ENCODE measurements at regions not wholly inside any gene's neighbourhood (a gene's known extent, or its start where the extent isn't known, plus 50 kb on each side); places are given as distances from the start of the nearest gene placed in this dataset.
"Not testable (repeated sequence)": the region's sequence is repeated elsewhere in the genome, so short reads cannot be mapped to it uniquely, and the experiment has no call there.

DNA sequence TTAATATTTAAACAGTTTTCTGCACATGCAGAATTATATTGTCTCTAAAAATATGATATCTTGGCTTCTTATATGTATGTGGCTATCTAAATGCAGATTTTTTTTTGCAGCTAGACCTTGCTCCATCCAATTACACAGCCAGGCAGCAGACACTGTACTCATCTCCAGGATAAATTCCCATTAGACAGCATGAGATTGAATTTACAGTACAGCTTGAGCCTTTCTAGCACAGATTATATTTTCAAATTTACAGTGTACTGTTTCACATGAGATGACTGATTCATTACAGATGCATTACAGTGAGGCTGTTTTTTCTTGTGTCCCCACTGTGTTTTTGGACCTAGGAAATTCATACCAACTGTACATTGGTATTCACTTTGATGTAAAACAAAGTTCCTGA lies 134.9 kb downstream of the OTOL1 start:
- no peak for DNase-seq
- ATAC-seq = no peak
- no peak overlapping the region for H3K27ac ChIP-seq
- H3K27me3 ChIP-seq = no peaks in the 10 kb centered on the region
- H3K36me3 ChIP-seq = no peaks in the 10 kb centered on the region
- no peak for TF ChIP-seq CTCF (IDR thresholded peaks at IDR 0.05)
- TF ChIP-seq POLR2A (IDR thresholded peaks at IDR 0.05) = no peak
- H3K9me3 ChIP-seq = no peaks in the 10 kb centered on the region
- H3K4me1 ChIP-seq = no peaks in the 10 kb centered on the region
- intact Hi-C loops (cut with DNase I) = no loop called here
- H3K4me3 ChIP-seq = no peak overlapping the region

GRCh38 chr3:161637559-161637958 lies 141.0 kb downstream of the OTOL1 start:
- ATAC-seq = no peak

DNA sequence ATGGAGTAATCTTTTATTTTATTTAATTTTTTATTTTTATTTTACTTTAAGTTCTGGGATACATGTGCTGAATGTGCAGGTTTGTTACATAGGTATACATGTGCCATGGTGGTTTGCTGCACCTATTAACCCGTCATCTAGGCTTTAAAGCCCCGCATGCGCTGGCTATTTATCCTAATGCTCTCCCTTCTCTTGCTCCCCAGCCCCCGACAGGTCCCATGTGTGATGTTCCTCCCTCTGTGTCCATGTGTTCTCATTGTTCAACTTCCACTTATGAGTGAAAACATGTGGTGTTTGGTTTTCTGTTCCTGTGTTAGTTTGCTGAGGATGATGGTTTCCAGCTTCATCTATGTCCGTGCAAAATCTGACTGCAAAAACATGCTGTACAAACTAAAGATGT lies 142.5 kb downstream of the OTOL1 start:
- WGBS (ENCODE audit: insufficient coverage, low coverage, low lambda C conversion rate, missing lambda C conversion rate) = 80% methylated on average over 5 of the region's 5 CpGs

More at GRCh38 chr3:161637559-161637958, 141.0 kb downstream of the OTOL1 start:
- Histone ChIP-seq H3K36me3 (no peaks in the 10 kb centered on the region), H3K27ac (no peak overlapping the region), H3K27me3 (no peaks in the 10 kb centered on the region), H3K9me3 (no peaks in the 10 kb centered on the region), H3K4me3 (no peak overlapping the region), H3K4me1 (no peaks in the 10 kb centered on the region)
- TF ChIP-seq POLR2A (IDR thresholded peaks at IDR 0.05) = no peak
- TF ChIP-seq CTCF (IDR thresholded peaks at IDR 0.05) = no peak
- no peak for DNase-seq
- intact Hi-C loops (cut with DNase I) = no loop called here
- 40% methylated on average over 2 of the region's 2 CpGs for WGBS (ENCODE audit: insufficient coverage, low coverage, low lambda C conversion rate, missing lambda C conversion rate)

DNA sequence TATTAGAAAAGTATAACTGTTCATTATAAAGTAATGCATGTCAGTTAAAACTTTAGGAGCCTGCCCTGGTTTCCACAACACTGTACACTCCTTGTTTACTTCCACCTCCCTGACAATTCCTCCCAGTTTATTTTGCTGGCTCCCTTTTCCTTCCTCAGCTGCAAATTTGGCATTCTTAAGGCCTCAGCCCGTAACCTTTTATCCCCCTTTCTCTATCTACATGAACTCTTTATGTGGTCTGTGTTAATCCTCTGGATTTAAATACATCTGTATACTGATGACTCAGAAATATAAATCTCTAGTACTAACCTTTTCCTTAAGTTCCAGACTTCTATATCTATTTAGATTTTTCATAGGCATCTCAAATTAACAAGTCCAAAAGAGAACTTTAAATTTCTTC lies 143.6 kb downstream of the OTOL1 start:
- Histone ChIP-seq H3K36me3 (no peaks in the 10 kb centered on the region), H3K9me3 (no peaks in the 10 kb centered on the region), H3K4me3 (no peak overlapping the region), H3K27ac (no peak overlapping the region), H3K4me1 (no peaks in the 10 kb centered on the region), H3K27me3 (no peaks in the 10 kb centered on the region)
- no peak for DNase-seq
- TF ChIP-seq CTCF (IDR thresholded peaks at IDR 0.05) (no peak), POLR2A (IDR thresholded peaks at IDR 0.05) (no peak)
- intact Hi-C loops (cut with DNase I) = no loop called here
- 58% methylated on average over 1 of the region's 1 CpG for WGBS (ENCODE audit: insufficient coverage, low coverage, low lambda C conversion rate, missing lambda C conversion rate)
- no peak for ATAC-seq

More for the DNA sequence above, 142.5 kb downstream of the OTOL1 start:
- DNase-seq; intact Hi-C loops (cut with DNase I); H3K4me3 ChIP-seq; H3K36me3 ChIP-seq; H3K4me1 ChIP-seq; H3K9me3 ChIP-seq; ATAC-seq; H3K27ac ChIP-seq; H3K27me3 ChIP-seq: not testable (repeated sequence)

DNA sequence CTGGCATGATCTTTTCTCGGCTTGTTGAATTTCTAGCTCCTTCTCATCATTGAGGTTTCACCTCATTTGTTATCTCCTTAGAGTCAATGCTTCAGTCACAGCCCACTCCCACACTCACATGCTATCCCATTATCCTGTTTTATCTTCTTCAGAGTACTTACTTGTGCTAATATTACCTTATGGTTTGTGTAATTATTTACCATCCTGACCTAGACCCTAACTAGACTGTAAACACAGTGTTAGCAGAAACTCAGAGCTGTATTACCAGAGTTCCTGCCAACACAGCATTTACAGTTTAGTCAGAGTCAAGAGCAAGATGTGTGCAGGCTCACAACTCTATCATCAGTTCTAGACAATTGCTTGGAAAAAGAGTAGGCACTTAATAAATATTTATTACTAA lies 144.7 kb downstream of the OTOL1 start:
- no peaks in the 10 kb centered on the region for H3K4me1 ChIP-seq
- H3K36me3 ChIP-seq = no peaks in the 10 kb centered on the region
- intact Hi-C loops (cut with DNase I) = no loop called here
- no peaks in the 10 kb centered on the region for H3K27me3 ChIP-seq
- ATAC-seq = no peak
- no peak for TF ChIP-seq CTCF (IDR thresholded peaks at IDR 0.05)
- no peak for TF ChIP-seq POLR2A (IDR thresholded peaks at IDR 0.05)
- 18% methylated on average over 1 of the region's 1 CpG for WGBS (ENCODE audit: insufficient coverage, low coverage, low lambda C conversion rate, missing lambda C conversion rate)
- H3K9me3 ChIP-seq = no peaks in the 10 kb centered on the region
- H3K27ac ChIP-seq = no peak overlapping the region
- H3K4me3 ChIP-seq = no peak overlapping the region
- no peak for DNase-seq
